OCI-LY3 (cell line): ENCODE measurements at regions not wholly inside any gene's neighbourhood (a gene's known extent, or its start where the extent isn't known, plus 50 kb on each side); places are given as distances from the start of the nearest gene placed in this dataset.

Experiments used
- EZH2phosphoT487 ChIP-seq: fragments of 200-600 bp; shearing (Covaris generic); IDR thresholded peaks from 2 replicates; pipeline ENCODE4 v1.6.1; 2018; ENCODE audit warnings: antibody characterized with exemption, mixed run types, low read depth
- TF ChIP-seq, protein P1 (sequence below): fragments of 200-600, 300-600 bp; sonication (generic); IDR thresholded peaks from 2 replicates; pipeline ENCODE4 v1.5.1; 2014; ENCODE audit warnings: antibody characterized with exemption, low read length, low read depth

DNA sequence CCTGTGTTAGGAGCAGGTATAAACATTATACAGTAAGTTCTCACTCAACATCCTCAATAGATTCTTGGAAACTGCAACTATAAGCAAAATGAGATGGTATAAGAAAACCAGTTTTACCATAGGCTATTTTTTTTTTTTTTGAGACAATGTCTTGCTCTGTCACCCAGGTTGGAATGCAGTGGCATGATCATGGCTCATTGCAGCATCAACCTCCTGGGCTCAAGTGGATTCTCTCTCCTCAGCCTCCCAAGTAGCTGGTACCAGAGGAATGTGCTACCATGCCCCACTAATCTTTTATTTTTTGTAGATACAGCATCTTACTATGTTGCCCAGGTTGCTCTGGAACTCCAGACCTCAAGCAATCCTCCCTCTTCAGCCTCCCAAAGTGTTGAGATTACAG lies 50.1 kb upstream of the ADRB2 start:
- TF ChIP-seq, protein P1, sequence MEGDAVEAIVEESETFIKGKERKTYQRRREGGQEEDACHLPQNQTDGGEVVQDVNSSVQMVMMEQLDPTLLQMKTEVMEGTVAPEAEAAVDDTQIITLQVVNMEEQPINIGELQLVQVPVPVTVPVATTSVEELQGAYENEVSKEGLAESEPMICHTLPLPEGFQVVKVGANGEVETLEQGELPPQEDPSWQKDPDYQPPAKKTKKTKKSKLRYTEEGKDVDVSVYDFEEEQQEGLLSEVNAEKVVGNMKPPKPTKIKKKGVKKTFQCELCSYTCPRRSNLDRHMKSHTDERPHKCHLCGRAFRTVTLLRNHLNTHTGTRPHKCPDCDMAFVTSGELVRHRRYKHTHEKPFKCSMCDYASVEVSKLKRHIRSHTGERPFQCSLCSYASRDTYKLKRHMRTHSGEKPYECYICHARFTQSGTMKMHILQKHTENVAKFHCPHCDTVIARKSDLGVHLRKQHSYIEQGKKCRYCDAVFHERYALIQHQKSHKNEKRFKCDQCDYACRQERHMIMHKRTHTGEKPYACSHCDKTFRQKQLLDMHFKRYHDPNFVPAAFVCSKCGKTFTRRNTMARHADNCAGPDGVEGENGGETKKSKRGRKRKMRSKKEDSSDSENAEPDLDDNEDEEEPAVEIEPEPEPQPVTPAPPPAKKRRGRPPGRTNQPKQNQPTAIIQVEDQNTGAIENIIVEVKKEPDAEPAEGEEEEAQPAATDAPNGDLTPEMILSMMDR = no peak
- no peak for TF ChIP-seq EZH2phosphoT487
